NB4 (cell line): ENCODE measurements at regions not wholly inside any gene's neighbourhood (a gene's known extent, or its start where the extent isn't known, plus 50 kb on each side); places are given as distances from the start of the nearest gene placed in this dataset.

Experiments used
- MYC ChIP-seq: IDR thresholded peaks from 2 replicates; pipeline ENCODE4 v1.6.1; 2011; ENCODE audit warnings: low read depth, low read length
- POLR2A ChIP-seq: IDR thresholded peaks from 2 replicates; pipeline ENCODE4 v1.6.1; 2011; ENCODE audit warnings: mild to moderate bottlenecking; ENCODE audit not compliant: insufficient read length; ENCODE audit errors: extremely low read depth
- TF ChIP-seq, protein P1 (sequence below): IDR thresholded peaks from one replicate; pipeline ENCODE4 v1.5.1; 2012; ENCODE audit warnings: low read depth, low read length
- TF ChIP-seq, protein P2 (sequence below): IDR thresholded peaks from 2 replicates; pipeline ENCODE4 v1.6.1; 2011; ENCODE audit warnings: low read depth, low read length

DNA sequence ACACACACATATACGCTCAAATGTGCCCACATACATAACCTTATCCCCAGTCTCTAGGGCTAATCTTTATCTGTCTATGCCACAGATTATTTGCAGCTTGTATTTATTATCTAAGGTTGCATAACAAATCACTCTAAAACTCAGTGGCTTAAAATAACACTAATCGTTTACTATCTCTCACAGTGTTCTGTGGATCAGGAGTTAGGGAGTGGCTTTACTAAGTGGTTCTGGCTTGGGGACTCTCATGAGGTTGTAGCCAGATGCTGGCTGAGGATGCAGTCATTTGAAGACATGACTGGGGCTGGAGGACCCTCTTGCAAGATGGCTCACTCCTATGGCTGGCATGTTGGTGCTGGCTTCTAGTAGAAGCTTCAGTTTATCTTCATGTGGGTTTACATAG is 68.5 kb upstream of the LNX1 start:
- TF ChIP-seq, protein P1, sequence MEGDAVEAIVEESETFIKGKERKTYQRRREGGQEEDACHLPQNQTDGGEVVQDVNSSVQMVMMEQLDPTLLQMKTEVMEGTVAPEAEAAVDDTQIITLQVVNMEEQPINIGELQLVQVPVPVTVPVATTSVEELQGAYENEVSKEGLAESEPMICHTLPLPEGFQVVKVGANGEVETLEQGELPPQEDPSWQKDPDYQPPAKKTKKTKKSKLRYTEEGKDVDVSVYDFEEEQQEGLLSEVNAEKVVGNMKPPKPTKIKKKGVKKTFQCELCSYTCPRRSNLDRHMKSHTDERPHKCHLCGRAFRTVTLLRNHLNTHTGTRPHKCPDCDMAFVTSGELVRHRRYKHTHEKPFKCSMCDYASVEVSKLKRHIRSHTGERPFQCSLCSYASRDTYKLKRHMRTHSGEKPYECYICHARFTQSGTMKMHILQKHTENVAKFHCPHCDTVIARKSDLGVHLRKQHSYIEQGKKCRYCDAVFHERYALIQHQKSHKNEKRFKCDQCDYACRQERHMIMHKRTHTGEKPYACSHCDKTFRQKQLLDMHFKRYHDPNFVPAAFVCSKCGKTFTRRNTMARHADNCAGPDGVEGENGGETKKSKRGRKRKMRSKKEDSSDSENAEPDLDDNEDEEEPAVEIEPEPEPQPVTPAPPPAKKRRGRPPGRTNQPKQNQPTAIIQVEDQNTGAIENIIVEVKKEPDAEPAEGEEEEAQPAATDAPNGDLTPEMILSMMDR = no peak
- TF ChIP-seq MYC (no peak), POLR2A (no peak)
- TF ChIP-seq, protein P2, sequence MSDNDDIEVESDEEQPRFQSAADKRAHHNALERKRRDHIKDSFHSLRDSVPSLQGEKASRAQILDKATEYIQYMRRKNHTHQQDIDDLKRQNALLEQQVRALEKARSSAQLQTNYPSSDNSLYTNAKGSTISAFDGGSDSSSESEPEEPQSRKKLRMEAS = no peak
